Mesenchymal stem cell (in vitro differentiated cells and primary cell): ENCODE measurements at regions not wholly inside any gene's neighbourhood (a gene's known extent, or its start where the extent isn't known, plus 50 kb on each side); places are given as distances from the start of the nearest gene placed in this dataset.

ENCODE experiments used
- DNase-seq: peaks from one replicate; pipeline ENCODE4 v3.0.0-alpha.2; 2013
- H2AFZ ChIP-seq: one replicate; pipeline ENCODE4 v1.6.1; 2013; ENCODE audit warnings: low read depth, mild to moderate bottlenecking, control low read depth, inconsistent platforms, low read length, moderate library complexity
- H2AK5ac ChIP-seq: 2 replicates; pipeline ENCODE4 v1.6.1; 2013; ENCODE audit warnings: low read length, moderate library complexity, mild to moderate bottlenecking, inconsistent platforms; ENCODE audit not compliant: severe bottlenecking
- H2BK120ac ChIP-seq: one replicate; pipeline ENCODE4 v1.6.1; 2013; ENCODE audit warnings: low read depth, mild to moderate bottlenecking, inconsistent platforms, low read length, moderate library complexity
- H2BK12ac ChIP-seq, 2 experiments: one replicate each; pipeline ENCODE4 v1.6.1; 2013; ENCODE audit warnings: inconsistent platforms in 2 of 2, low read length in 2 of 2, mild to moderate bottlenecking in 2 of 2, moderate library complexity in 2 of 2, control low read depth in 1 of 2
- H2BK15ac ChIP-seq: one replicate; pipeline ENCODE4 v1.6.1; 2013; ENCODE audit warnings: mild to moderate bottlenecking, low read depth, inconsistent platforms; ENCODE audit not compliant: poor library complexity, severe bottlenecking
- H2BK5ac ChIP-seq: 2 replicates; pipeline ENCODE4 v1.6.1; 2013; ENCODE audit warnings: low read depth, mild to moderate bottlenecking, low read length, control low read depth, inconsistent platforms; ENCODE audit not compliant: poor library complexity, severe bottlenecking
- H3K14ac ChIP-seq, 2 experiments: one replicate each; pipeline ENCODE4 v1.6.1; 2013; ENCODE audit warnings: inconsistent platforms in 2 of 2, low read length in 2 of 2, control low read depth in 1 of 2, mild to moderate bottlenecking in 1 of 2, moderate library complexity in 1 of 2
- H3K18ac ChIP-seq, 2 experiments: one replicate each; pipeline ENCODE4 v1.6.1; 2013; ENCODE audit warnings: inconsistent platforms in 2 of 2, low read length in 2 of 2, control low read depth in 1 of 2, low read depth in 1 of 2, mild to moderate bottlenecking in 1 of 2
- H3K23ac ChIP-seq, 2 experiments: one replicate each; pipeline ENCODE4 v1.6.1; 2013; ENCODE audit warnings: inconsistent platforms in 2 of 2, low read length in 2 of 2, mild to moderate bottlenecking in 2 of 2, moderate library complexity in 2 of 2, control low read depth in 1 of 2
- H3K27ac ChIP-seq: 2 replicates; pipeline ENCODE4 v1.5.1; 2013; ENCODE audit warnings: mild to moderate bottlenecking, moderate library complexity, low read length, control low read depth, inconsistent platforms; ENCODE audit not compliant: poor library complexity, severe bottlenecking
- H3K27me3 ChIP-seq, 2 experiments: 2 replicates each; pipeline versions ENCODE4 v1.6.1 to v1.7.0; 2013; ENCODE audit warnings: low read length in 2 of 2, mild to moderate bottlenecking in 2 of 2, moderate library complexity in 2 of 2, control low read depth in 1 of 2, inconsistent platforms in 1 of 2; ENCODE audit not compliant: control insufficient read depth in 1 of 2, insufficient read depth in 1 of 2
- H3K36me3 ChIP-seq, 2 experiments: 2 replicates each; pipeline versions ENCODE4 v1.6.1 to v1.7.0; 2013; ENCODE audit warnings: low read length in 2 of 2, control low read depth in 1 of 2, inconsistent platforms in 1 of 2, low read depth in 1 of 2, mild to moderate bottlenecking in 1 of 2; ENCODE audit not compliant: insufficient read depth in 2 of 2, control insufficient read depth in 1 of 2
- H3K4ac ChIP-seq, 2 experiments: one replicate each; pipeline ENCODE4 v1.6.1; 2013; ENCODE audit warnings: inconsistent platforms in 2 of 2, low read length in 2 of 2, mild to moderate bottlenecking in 2 of 2, moderate library complexity in 2 of 2, control low read depth in 1 of 2, low read depth in 1 of 2
- H3K4me1 ChIP-seq: 2 replicates; pipeline ENCODE4 v1.6.1; 2013; ENCODE audit warnings: low read depth, low read length, control low read depth; ENCODE audit not compliant: control insufficient read depth, insufficient read depth
- H3K4me2 ChIP-seq: 2 replicates; pipeline ENCODE4 v1.6.1; 2013; ENCODE audit warnings: low read length, mild to moderate bottlenecking, inconsistent platforms; ENCODE audit not compliant: poor library complexity, severe bottlenecking
- H3K4me3 ChIP-seq, 2 experiments: 2 replicates each; pipeline versions ENCODE4 v1.5.1 to v1.7.0; 2013; ENCODE audit warnings: low read length in 2 of 2, mild to moderate bottlenecking in 2 of 2, control low read depth in 1 of 2, low read depth in 1 of 2; ENCODE audit not compliant: insufficient read depth in 1 of 2
- H3K79me1 ChIP-seq: replicated peaks from 2 replicates; pipeline ENCODE4 v1.6.1; 2013; ENCODE audit warnings: mild to moderate bottlenecking, control low read depth, low read length, inconsistent platforms; ENCODE audit not compliant: poor library complexity, severe bottlenecking
- H3K9ac ChIP-seq: 2 replicates; pipeline ENCODE4 v1.7.0; 2013; ENCODE audit warnings: mild to moderate bottlenecking, low read length, moderate library complexity
- H3K9me3 ChIP-seq: 2 replicates; pipeline ENCODE4 v1.7.0; 2013; ENCODE audit warnings: mild to moderate bottlenecking, low read length; ENCODE audit not compliant: control insufficient read depth
- H4K8ac ChIP-seq: one replicate; pipeline ENCODE4 v1.6.1; 2013; ENCODE audit warnings: inconsistent platforms, mild to moderate bottlenecking, low read length, moderate library complexity
- H4K91ac ChIP-seq: one replicate; pipeline ENCODE4 v1.6.1; 2013; ENCODE audit warnings: mild to moderate bottlenecking, low read length, inconsistent platforms
- WGBS: methylation state at CpG from one replicate; pipeline ENCODE4 v1.1.7; 2013; ENCODE audit warnings: mixed read lengths; 5-methylcytosine and 5-hydroxymethylcytosine counted together

DNA sequence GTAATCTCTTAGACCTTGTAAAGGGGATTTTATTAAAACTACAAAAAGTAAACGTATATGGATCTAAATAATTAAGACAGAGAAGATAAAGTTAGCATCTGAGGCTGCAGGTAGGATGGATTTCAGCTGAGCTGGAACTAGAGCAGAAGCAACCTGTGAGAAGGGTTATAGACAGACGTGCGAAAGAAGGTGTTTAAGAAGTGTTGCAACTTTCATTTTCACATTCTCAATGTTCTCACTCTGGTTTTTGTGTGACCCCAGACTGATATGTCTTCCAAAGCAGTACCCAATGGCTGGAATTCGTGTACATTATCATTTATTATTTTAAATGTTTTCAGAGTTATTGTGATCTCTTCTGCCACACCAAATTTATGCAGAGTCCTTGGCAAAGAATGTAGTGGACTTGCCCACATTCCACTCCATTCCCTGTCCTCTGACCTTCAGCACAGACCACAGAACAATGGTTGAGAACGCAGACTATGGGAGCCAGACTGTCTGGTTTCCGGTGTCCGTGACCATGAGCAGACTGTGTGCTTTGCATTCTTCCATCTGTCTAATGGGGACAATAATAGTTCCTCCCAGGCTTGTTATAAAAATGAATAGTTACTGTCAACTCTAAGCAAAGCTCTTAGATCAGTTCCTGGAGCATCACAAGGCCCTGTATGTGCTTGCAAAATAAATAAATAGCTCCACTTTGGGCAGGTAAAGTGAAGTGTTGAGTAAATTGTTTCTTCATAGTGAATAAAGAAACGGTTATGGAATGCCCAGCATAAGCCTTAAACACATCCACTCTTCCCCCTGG lies 140.6 kb upstream of the SAMSN1 start:
- Histone ChIP-seq H3K23ac (no peak overlapping the region), H3K4ac (no peak overlapping the region), H4K91ac (no peak overlapping the region), H2BK5ac (no peak overlapping the region), H3K18ac (no peak overlapping the region), H3K4me1 (no peaks in the 10 kb centered on the region), H3K36me3 (no peaks in the 10 kb centered on the region), H2AK5ac (no peak overlapping the region), H3K9ac (no peak overlapping the region), H3K9me3 (no peaks in the 10 kb centered on the region), H2BK15ac (no peak overlapping the region), H2BK120ac (no peak overlapping the region), H3K4me3 (no peak overlapping the region), H3K79me1 (no peaks in the 10 kb centered on the region), H4K8ac (no peak overlapping the region), H3K14ac (no peak overlapping the region), H3K27ac (no peak overlapping the region), H3K4me2 (no peak overlapping the region), H2BK12ac (no peak overlapping the region), H2AFZ (no peak overlapping the region), H3K27me3 (no peaks in the 10 kb centered on the region)
- 83% methylated on average over 6 of the region's 8 CpGs for WGBS
- no peak for DNase-seq

DNA sequence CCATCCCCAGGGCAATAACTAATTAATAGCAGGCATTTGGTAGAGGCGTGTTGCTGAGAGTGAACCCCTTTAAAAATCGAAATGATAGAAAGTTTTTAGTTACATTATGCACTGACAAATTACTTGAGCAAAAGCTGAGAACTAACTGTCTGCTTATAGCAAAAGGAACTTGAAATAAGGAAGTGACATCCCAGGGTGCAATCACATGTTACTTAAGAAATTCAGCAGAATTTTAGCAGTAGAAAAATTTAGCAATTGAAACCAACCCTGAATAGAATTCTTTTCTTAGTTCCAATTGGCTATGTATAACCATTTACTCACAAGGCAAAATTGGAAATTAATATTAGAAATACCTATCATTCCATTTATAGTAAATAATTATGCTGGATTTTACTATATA lies 139.5 kb upstream of the SAMSN1 start:
- DNase-seq = no peak
- Histone ChIP-seq H3K18ac (no peak overlapping the region), H4K91ac (no peak overlapping the region), H2BK12ac (no peak overlapping the region), H3K9ac (no peak overlapping the region), H3K27me3 (no peaks in the 10 kb centered on the region), H2BK15ac (no peak overlapping the region), H3K4me2 (no peak overlapping the region), H3K4ac (no peak overlapping the region), H2BK5ac (no peak overlapping the region), H3K27ac (no peak overlapping the region), H2AK5ac (no peak overlapping the region), H4K8ac (no peak overlapping the region), H2AFZ (no peak overlapping the region), H3K4me3 (no peak overlapping the region), H3K36me3 (no peaks in the 10 kb centered on the region), H2BK120ac (no peak overlapping the region), H3K79me1 (no peaks in the 10 kb centered on the region), H3K14ac (no peak overlapping the region), H3K23ac (no peak overlapping the region), H3K4me1 (no peaks in the 10 kb centered on the region), H3K9me3 (no peaks in the 10 kb centered on the region)
- no CpG with 5 or more reads among the region's 2 CpGs for WGBS

DNA sequence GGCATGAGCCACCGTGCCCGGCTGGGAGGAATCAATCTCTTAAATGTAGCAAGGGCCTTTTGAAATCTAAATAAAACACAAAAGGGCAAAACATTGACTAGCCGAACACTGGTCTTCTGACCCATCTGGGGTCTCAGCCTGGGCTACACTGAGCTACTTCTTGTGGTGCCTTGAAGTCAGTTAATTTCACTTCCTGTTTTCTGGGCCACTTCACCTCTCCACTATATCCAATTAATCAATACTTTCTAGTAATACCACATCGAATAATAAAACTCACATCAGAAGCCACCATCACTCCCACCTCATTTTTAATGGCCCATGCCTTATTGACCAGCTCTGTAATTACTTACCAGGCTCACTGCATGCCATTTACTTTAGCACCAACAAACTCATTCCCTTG lies 138.0 kb upstream of the SAMSN1 start:
- H2BK120ac ChIP-seq = no peak overlapping the region
- no peak overlapping the region for H2BK15ac ChIP-seq
- no peak overlapping the region for H3K27ac ChIP-seq
- no peak for DNase-seq
- H2BK5ac ChIP-seq = no peak overlapping the region
- no peaks in the 10 kb centered on the region for H3K36me3 ChIP-seq
- no peak overlapping the region for H3K14ac ChIP-seq
- no peak overlapping the region for H3K18ac ChIP-seq
- H3K9me3 ChIP-seq = no peaks in the 10 kb centered on the region
- no peak overlapping the region for H3K4me2 ChIP-seq
- no peak overlapping the region for H3K4ac ChIP-seq
- H3K9ac ChIP-seq = no peak overlapping the region
- H4K91ac ChIP-seq = no peak overlapping the region
- no peaks in the 10 kb centered on the region for H3K79me1 ChIP-seq
- H4K8ac ChIP-seq = no peak overlapping the region
- H3K23ac ChIP-seq = no peak overlapping the region
- H3K27me3 ChIP-seq = no peaks in the 10 kb centered on the region
- no peak overlapping the region for H3K4me3 ChIP-seq
- H2AK5ac ChIP-seq = no peak overlapping the region
- WGBS = 88% methylated on average over 4 of the region's 4 CpGs
- H2BK12ac ChIP-seq = no peak overlapping the region
- no peaks in the 10 kb centered on the region for H3K4me1 ChIP-seq
- no peak overlapping the region for H2AFZ ChIP-seq

DNA sequence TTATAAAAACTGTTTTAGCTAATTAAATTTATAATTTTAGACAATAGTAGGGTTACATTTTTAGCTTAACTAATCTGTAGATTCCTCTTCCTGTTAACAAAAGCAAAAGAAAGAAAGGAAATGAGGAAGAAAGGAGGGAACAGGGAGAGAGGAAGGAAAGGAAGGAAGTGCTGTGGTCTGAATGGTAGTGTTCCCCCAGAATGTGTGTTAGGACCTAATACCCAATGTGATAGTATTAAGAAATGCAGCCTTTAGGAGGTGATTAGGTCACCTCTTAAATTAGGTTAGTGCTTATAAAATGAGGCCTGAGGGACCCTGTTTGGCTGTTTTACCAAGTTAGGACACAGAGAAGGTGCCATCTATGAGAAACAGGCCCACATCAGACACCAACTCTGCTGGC lies 136.9 kb upstream of the SAMSN1 start:
- H3K4me1 ChIP-seq = no peaks in the 10 kb centered on the region
- H3K14ac ChIP-seq = no peak overlapping the region
- H3K18ac ChIP-seq = no peak overlapping the region
- H2BK12ac ChIP-seq = no peak overlapping the region
- no peak overlapping the region for H4K91ac ChIP-seq
- no peak overlapping the region for H2BK5ac ChIP-seq
- no peaks in the 10 kb centered on the region for H3K9me3 ChIP-seq
- H3K27ac ChIP-seq = no peak overlapping the region
- no peak overlapping the region for H3K4me2 ChIP-seq
- no peak overlapping the region for H2BK15ac ChIP-seq
- no peak for DNase-seq
- H4K8ac ChIP-seq = no peak overlapping the region
- H2AK5ac ChIP-seq = no peak overlapping the region
- H3K4ac ChIP-seq = no peak overlapping the region
- no peak overlapping the region for H3K23ac ChIP-seq
- H3K79me1 ChIP-seq = no peaks in the 10 kb centered on the region
- H3K36me3 ChIP-seq = no peaks in the 10 kb centered on the region
- H2AFZ ChIP-seq = no peak overlapping the region
- H3K9ac ChIP-seq = no peak overlapping the region
- H3K27me3 ChIP-seq = no peaks in the 10 kb centered on the region
- no peak overlapping the region for H3K4me3 ChIP-seq
- no peak overlapping the region for H2BK120ac ChIP-seq
